Esophagus muscularis mucosa (tissue), 4 donors: ENCODE measurements at regions not wholly inside any gene's neighbourhood (a gene's known extent, or its start where the extent isn't known, plus 50 kb on each side); places are given as distances from the start of the nearest gene placed in this dataset.

Experiments used
- DNase-seq: peaks from one replicate; pipeline ENCODE4 v3.0.0-alpha.2; 2017; ENCODE audit errors: extremely low spot score
- H3K27ac ChIP-seq, 4 donors: fragments of 200-600 bp; sonication (generic); replicated peaks in 1 of 4; 1 replicate in 3 of 4; 2 replicates in 1 of 4; pipeline ENCODE4 v1.5.1; 2016 to 2019; ENCODE audit warnings: mild to moderate bottlenecking in 1 of 4
- H3K27me3 ChIP-seq, 4 donors: fragments of 200-600 bp; sonication (generic); one replicate each; pipeline versions ENCODE4 v1.5.1 to v1.6.0; 2016 to 2019
- H3K36me3 ChIP-seq, 4 donors: fragments of 200-600 bp; sonication (generic); one replicate each; pipeline ENCODE4 v1.5.1; 2016 to 2019
- H3K4me1 ChIP-seq, 4 donors: fragments of 200-600 bp; sonication (generic); one replicate each; pipeline ENCODE4 v1.5.1; 2016 to 2019
- H3K4me3 ChIP-seq, 4 donors: fragments of 200-600 bp; sonication (generic); 1 replicate in 2 of 4; 2 replicates in 2 of 4; pipeline ENCODE4 v1.5.1; 2016 to 2019; ENCODE audit warnings: mild to moderate bottlenecking in 4 of 4, moderate library complexity in 1 of 4
- H3K9me3 ChIP-seq, 4 donors: fragments of 200-600 bp; sonication (generic); 1 replicate in 3 of 4; 2 replicates in 1 of 4; pipeline ENCODE4 v1.5.1; 2016 to 2019
- EP300 ChIP-seq: sonication (generic); formaldehyde crosslinking; IDR thresholded peaks from one replicate; pipeline ENCODE4 v1.6.1; 2017; ENCODE audit warnings: antibody characterized with exemption
- POLR2A ChIP-seq: fragments of 450-650 bp; IDR thresholded peaks from one replicate; pipeline ENCODE4 v1.6.1; 2017; ENCODE audit warnings: antibody characterized with exemption, moderate library complexity, mild to moderate bottlenecking, low read depth
- POLR2AphosphoS5 ChIP-seq, 2 donors: sonication (generic); formaldehyde crosslinking; IDR thresholded peaks; one replicate each; pipeline ENCODE4 v1.6.1; 2017; ENCODE audit warnings: antibody characterized with exemption in 2 of 2
- WGBS: methylation state at CpG from one replicate; pipeline ENCODE4 v1.1.5; 2018; 5-methylcytosine and 5-hydroxymethylcytosine counted together
- intact Hi-C: fragments of 100-400 bp; cut with DNase I; formaldehyde crosslinking; loops from one replicate; pipeline ENCODE4 v1.15.1; 2023
- TF ChIP-seq, protein P1 (sequence below), 3 experiments: fragments of 200-600 bp in 2 of 3; fragments of 450-650 bp in 1 of 3; sonication (generic) in 2 of 3; IDR thresholded peaks; one replicate each; pipeline ENCODE4 v1.5.1; 2017 to 2019; ENCODE audit warnings: antibody characterized with exemption in 3 of 3, mild to moderate bottlenecking in 2 of 3, moderate library complexity in 1 of 3

DNA sequence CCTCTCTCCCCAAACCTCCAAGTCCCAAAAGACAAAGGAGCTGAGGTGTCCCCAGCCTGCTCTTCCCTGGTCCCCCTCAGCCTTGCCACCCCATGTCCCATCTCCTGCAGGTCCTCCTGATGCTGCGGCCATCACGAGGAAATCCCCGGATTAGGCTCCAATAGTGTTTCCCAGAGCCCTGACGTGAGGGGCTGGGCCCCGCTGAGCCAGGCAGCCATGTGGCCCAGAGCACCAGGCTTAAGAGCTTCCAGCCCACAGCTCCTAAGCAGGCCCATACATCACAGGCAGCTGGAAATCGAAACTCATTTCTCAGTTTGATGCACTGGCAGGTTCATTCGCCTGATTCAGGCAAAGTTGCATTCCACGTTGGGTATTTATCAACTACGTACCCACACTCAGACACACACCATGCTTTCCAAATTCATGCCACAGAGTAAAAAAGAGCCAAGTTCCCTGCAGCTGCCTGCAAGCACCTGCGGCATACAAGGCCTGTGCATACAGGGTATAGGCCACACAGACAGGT, 114.2 kb downstream of the CHST1 start:
- TF ChIP-seq EP300, result no peak
- TF ChIP-seq POLR2AphosphoS5 (IDR thresholded peaks at IDR 0.05), result no peak
- TF ChIP-seq, protein P1, sequence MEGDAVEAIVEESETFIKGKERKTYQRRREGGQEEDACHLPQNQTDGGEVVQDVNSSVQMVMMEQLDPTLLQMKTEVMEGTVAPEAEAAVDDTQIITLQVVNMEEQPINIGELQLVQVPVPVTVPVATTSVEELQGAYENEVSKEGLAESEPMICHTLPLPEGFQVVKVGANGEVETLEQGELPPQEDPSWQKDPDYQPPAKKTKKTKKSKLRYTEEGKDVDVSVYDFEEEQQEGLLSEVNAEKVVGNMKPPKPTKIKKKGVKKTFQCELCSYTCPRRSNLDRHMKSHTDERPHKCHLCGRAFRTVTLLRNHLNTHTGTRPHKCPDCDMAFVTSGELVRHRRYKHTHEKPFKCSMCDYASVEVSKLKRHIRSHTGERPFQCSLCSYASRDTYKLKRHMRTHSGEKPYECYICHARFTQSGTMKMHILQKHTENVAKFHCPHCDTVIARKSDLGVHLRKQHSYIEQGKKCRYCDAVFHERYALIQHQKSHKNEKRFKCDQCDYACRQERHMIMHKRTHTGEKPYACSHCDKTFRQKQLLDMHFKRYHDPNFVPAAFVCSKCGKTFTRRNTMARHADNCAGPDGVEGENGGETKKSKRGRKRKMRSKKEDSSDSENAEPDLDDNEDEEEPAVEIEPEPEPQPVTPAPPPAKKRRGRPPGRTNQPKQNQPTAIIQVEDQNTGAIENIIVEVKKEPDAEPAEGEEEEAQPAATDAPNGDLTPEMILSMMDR (IDR thresholded peaks at IDR 0.05), result no peak
- no peak for TF ChIP-seq POLR2A
- Histone ChIP-seq H3K4me1 (peaks cover 0 to 3% (median 0%) of the 10 kb centered on the region in 4 donors), H3K27me3 (peaks cover 0 to 6% (median 0%) of the 10 kb centered on the region in 4 donors), H3K36me3 (no peaks in the 10 kb centered on the region), H3K9me3 (no peaks in the 10 kb centered on the region), H3K27ac (no peak overlapping the region), H3K4me3 (no peak overlapping the region)
- intact Hi-C loops, result no loop called here
- WGBS, result 84% methylated on average over 10 of the region's 10 CpGs
- DNase-seq, result no peak

- Histone ChIP-seq H3K4me3 (no peak overlapping the region), H3K27ac (no peak overlapping the region), H3K36me3 (no peaks in the 10 kb centered on the region), H3K4me1 (no peaks in the 10 kb centered on the region), H3K27me3 (peaks cover 0 to 16% (median 0%) of the 10 kb centered on the region in 4 donors), H3K9me3 (no peaks in the 10 kb centered on the region)
- 35% methylated on average over 6 of the region's 6 CpGs for WGBS
- intact Hi-C loops, result no loop called here
- DNase-seq, result no peak
- no peak for TF ChIP-seq POLR2AphosphoS5 (IDR thresholded peaks at IDR 0.05)
- TF ChIP-seq POLR2A, result no peak
Measured at GRCh38 chr11:45549257-45549656, 116.2 kb downstream of the CHST1 start.

DNA sequence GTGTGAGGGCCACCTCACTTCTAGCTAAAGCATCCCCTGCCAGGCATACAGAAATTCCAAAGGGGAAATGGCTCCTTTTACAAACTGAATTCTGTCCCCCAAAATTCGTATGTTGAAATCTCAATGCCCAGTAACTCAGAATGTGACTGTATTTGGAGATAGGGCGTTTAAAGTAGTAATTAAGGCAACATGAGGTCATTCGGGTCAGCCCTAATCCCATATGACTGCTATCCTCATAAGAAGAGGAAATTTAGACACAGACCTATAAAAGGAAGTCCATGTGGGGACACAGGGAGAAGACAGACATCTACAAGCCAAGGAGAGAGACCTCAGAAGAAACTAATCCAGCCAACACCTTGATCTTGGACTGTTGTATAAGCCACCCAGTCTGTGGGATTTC, 119.1 kb downstream of the CHST1 start:
- Histone ChIP-seq H3K4me1 (no peaks in the 10 kb centered on the region), H3K9me3 (no peaks in the 10 kb centered on the region), H3K27me3 (peaks cover 0 to 41% (median 2%) of the 10 kb centered on the region in 4 donors), H3K27ac (no peak overlapping the region), H3K4me3 (no peak overlapping the region), H3K36me3 (no peaks in the 10 kb centered on the region)
- DNase-seq, result no peak
- TF ChIP-seq POLR2A (no peak), EP300 (no peak), POLR2AphosphoS5 (IDR thresholded peaks at IDR 0.05) (no peak)
- TF ChIP-seq, protein P1 (IDR thresholded peaks at IDR 0.05), result no peak
- intact Hi-C loops, result no loop called here
- 60% methylated on average over 3 of the region's 3 CpGs for WGBS

- DNase-seq, result no peak
- no peak overlapping the region for H3K4me3 ChIP-seq
- 71% methylated on average over 4 of the region's 4 CpGs for WGBS
- intact Hi-C loops, result no loop called here
- H3K9me3 ChIP-seq, result no peaks in the 10 kb centered on the region
- H3K4me1 ChIP-seq, result no peaks in the 10 kb centered on the region
- H3K27ac ChIP-seq, result no peak overlapping the region
- peaks cover 0 to 47% (median 2%) of the 10 kb centered on the region in 4 donors for H3K27me3 ChIP-seq
- TF ChIP-seq EP300, result no peak
- no peak for TF ChIP-seq POLR2A
- TF ChIP-seq, protein P1 (IDR thresholded peaks at IDR 0.05), result no peak
- TF ChIP-seq POLR2AphosphoS5 (IDR thresholded peaks at IDR 0.05), result no peak
- no peaks in the 10 kb centered on the region for H3K36me3 ChIP-seq
Measured at GRCh38 chr11:45544826-45545225, 120.6 kb downstream of the CHST1 start.

DNA sequence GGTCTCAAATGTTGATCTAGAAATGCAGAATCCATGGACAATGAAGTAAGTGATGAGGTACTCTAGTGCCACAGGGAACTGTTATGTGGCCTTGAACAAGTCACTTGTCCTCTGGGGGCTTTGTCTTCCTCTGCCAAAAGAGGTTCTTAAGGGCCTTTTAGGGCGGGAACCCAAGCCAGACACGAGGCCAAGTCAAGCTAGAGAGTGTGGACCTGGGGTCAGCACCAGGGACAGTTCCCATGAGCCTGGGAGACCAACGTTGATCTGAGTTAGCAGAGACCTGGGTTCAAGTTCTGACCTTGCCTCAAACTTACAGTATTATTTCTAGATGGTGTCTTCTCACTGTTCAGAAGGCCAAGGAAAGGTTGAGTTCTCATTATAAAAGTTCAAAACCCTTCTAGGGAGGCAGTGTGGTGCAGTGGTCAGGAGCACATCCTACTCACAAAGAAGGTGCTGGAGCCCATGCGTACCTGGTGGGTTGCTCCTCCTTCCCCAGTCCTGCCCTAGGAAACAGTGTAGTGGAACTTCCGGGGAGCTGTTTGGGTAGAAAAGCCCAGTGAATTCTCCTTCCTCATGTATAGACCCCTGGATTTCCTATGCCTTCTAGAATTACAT, 121.5 kb downstream of the CHST1 start:
- intact Hi-C loops, result no loop called here
- Histone ChIP-seq H3K4me1 (peaks cover 0 to under 1% (median 0%) of the 10 kb centered on the region in 4 donors), H3K9me3 (no peaks in the 10 kb centered on the region), H3K36me3 (no peaks in the 10 kb centered on the region), H3K27ac (no peak overlapping the region), H3K27me3 (peaks cover 0 to 44% (median 2%) of the 10 kb centered on the region in 4 donors), H3K4me3 (no peak overlapping the region)
- no peak for DNase-seq
- TF ChIP-seq POLR2AphosphoS5 (IDR thresholded peaks at IDR 0.05), result no peak
- TF ChIP-seq, protein P1 (IDR thresholded peaks at IDR 0.05), result no peak
- no peak for TF ChIP-seq EP300
- TF ChIP-seq POLR2A, result no peak
- 29% methylated on average over 5 of the region's 5 CpGs for WGBS
